Mucosa of gallbladder (tissue), 1 donor: ENCODE measurements at regions not wholly inside any gene's neighbourhood (a gene's known extent, or its start where the extent isn't known, plus 50 kb on each side); places are given as distances from the start of the nearest gene placed in this dataset.

ENCODE experiments used
- DNase-seq: peaks from one replicate; pipeline ENCODE4 v3.0.0-alpha.2; 2020; ENCODE audit warnings: low spot score
- donor health status: DM: no; HTN: no; CAD: no.

DNA sequence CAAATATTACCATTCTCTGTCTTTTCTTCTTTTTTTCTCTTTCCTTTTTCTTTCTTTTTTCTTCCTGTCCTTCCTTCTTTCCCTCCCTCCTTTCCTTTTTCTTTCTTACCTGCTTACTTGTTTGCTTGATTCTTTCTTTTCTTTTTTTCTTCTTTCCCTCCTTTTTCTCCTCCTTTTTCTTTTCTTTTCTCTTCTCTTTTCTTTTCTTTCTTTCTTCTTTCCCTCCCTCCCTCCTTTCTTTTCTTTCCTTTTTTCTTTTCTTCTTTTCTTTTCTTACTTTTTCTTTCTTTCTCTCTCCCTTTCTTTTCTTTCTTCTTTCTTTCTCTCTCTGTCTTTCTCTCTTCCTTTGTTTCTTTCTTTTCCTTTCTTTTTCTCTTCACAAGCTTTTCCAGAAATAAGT is 697.4 kb upstream of the ADGRL3 start:
- DNase-seq = no peak

DNA sequence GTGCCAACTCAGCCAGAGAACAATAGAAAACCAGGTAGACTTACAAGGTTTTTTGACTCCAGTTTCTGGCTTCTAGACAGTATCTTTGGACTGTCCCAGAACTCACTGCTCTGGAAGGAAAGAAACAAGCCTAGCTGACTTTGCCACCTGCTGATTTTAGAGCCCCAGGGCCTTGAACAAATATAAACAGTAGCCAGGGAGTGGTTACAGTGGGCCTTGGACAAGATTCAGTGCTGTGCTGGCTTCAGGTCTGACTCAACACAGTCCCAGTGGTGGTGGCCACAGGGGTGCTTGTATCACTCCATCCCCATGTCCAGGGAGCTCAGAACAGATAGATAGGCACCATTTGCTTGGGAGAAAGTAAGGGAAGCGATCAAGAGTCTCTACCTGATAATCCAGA is 694.1 kb upstream of the ADGRL3 start:
- DNase-seq = no peak

DNA sequence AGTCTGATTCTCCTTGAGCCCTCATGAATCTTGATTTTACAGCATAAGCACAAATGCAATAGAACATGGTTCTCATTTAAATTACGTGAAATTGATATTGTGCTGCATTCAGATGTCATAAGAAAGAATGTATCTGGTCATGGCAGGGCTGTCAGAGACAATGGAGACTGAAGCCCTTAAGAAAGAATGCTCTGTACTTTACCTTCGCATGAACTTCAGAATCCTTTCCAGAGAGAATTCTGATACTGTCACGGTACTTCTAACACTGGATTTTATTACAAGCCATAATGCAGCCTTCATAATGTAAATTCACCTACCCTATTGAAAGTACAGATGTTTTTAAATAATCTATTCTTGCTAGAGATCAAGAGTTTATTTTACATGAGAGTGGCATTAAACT is 677.9 kb upstream of the ADGRL3 start:
- no peak for DNase-seq

DNA sequence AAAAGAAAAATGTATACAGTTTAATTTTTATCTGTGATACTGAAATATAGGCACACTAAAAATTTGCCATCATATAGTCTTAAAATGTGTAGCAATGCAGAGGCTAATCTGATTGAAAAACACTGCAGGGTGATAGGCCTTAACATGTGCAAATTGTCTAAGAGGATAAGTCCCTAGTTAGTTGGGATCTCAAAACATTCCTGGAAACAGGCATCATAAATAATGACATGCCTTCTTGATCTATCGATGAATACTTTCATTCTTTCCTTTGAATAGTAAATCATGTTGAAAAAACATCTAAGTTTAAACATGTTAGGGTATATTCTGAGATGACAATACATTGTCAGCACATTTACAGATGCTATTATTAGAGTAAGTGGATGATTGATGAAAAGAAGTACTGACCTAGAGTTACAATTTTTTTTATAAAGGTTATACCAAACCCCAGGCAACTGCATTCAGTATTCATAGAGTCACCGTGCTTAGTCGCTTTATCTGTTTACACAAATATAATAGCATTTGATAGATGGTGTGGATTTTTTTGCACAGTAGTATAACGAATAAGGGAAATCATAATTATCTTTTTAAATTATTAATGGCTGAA is 668.2 kb upstream of the ADGRL3 start:
- DNase-seq = no peak

DNA sequence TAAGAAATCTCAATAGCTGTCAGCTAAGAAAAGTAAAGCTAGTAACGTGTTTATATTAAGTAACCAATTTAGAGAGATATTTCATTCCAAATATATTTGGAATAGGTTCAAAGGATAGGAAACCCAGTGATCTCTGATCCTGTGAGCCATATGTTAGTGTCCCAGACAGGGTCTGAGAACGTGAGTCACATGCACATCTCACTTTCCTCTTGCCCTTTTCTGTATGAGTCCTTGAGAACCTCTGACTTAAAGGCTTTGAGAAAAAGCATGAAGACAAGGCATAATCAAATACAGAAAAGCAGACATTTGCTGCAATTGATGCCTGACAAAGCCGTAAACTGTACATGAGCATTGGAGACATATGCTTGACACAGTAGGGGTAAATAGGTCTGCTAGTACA is 655.1 kb upstream of the ADGRL3 start:
- DNase-seq = no peak

GRCh38 chr4:60562334-60562733 is 637.8 kb upstream of the ADGRL3 start:
- DNase-seq = no peak

DNA sequence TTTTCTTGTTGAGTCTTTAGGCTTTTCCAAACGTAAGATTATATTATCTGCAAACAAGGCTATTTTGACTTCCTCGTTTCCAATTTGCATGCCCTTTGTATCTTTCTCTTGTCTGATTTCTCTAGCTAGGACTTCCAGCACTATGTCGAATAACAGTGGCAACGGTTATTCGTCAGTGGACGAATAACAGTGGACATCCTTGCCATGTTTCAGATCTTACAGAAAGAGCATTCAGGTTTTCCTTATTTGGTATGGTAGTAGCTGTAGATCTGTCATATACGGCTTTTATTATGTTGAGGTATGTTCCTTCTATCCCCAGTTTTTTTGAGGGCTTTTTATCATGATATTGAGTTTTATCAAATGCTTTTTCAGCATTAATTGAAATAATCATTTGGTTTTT is 634.6 kb upstream of the ADGRL3 start:
- DNase-seq = no peak

DNA sequence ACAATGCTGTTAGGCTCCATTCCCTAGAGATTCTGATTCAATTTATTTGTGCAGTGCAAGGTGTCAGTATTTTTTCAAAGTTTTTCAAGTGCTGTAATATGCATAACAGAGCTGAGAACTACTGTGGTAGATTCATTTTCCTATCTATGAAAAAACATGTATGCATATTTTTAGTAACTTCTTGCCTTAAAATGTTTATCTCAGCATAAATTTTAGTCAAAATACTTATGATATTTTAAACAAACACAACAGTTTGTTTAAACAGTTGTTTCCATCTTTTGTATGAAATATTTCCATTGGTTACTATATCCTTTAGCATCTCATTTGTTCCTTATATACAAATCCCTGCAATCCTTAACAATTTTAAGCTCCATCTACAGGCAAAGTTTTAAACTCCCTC is 624.8 kb upstream of the ADGRL3 start:
- DNase-seq = no peak

GRCh38 chr4:60579335-60579734 is 620.8 kb upstream of the ADGRL3 start:
- DNase-seq = no peak

DNA sequence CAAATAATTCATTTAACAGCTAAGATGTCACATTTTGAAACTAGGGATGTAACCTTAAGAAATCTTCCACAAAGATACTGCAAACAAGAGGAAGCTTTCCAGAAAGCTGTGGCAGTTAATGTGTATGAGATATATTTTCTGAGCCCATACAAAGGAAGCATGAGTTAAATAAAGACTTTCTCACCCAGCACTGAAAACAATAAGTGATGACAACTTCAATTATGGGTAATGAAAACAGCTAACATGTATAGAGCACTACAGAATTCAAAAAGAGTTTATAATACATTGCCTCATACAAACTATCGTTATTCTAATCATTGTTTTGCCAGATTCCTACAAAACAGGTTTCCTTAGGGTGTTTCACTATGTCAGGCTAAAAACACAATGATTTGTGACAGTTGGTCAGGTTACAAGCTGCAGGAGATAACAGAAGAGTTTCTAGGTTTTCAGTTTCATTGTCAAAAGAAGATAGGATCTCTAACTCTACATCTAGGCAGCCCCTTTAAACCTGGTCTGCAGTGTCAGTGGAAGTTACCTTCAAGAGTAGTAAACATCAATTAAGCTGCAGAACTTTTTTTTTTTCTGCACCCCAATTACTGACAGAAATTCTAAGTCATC is 618.1 kb upstream of the ADGRL3 start:
- no peak for DNase-seq

DNA sequence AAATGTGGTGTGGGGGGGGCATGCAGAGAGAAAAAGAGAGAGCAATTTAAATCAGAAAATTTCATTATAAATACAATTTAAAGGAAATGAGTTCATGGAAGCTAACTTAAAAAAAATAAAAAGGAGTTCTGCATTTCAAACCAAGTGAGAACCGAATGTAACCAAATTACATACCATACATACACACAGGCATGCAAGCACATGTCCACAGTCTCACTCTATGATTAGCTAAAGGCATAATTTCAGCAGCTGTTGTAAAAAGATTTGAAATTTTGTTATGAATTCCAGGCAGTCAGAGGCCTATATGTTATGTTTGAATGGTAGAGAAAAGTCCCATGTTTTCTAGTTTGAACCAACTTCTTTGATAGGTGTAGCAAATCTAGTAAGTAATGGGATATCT is 611.6 kb upstream of the ADGRL3 start:
- DNase-seq = no peak

GRCh38 chr4:60589425-60589824 is 610.7 kb upstream of the ADGRL3 start:
- no peak for DNase-seq

- DNase-seq = no peak
These were observed 610.0 kb upstream of the ADGRL3 start for GRCh38 chr4:60590116-60590515.

- no peak for DNase-seq
These were observed 594.3 kb upstream of the ADGRL3 start for GRCh38 chr4:60605646-60606354.

- DNase-seq = no peak
These were observed 588.2 kb upstream of the ADGRL3 start for GRCh38 chr4:60611762-60612496.

DNA sequence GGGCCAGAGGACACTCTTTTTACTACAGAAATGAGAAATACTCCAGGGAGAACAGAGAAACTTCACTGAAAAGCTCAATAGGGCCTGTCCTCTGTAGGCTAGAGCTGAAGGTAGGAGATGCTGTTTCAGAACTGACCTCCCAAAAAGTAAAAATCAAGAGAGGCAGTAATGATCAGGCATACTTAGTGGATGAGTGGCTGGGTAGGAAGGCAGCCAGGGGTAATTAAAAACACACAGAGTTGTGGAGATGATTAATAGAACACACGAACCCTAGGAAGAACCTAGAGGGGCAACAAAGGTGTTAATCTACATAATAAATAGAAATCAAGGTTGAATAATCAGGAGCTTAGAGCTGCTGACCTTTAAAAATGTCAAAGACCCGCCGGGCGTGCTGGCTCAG is 582.4 kb upstream of the ADGRL3 start:
- no peak for DNase-seq

GRCh38 chr4:60619531-60620305 is 580.4 kb upstream of the ADGRL3 start:
- no peak for DNase-seq

- no peak for DNase-seq
These were observed 562.1 kb upstream of the ADGRL3 start for GRCh38 chr4:60637976-60638375.

DNA sequence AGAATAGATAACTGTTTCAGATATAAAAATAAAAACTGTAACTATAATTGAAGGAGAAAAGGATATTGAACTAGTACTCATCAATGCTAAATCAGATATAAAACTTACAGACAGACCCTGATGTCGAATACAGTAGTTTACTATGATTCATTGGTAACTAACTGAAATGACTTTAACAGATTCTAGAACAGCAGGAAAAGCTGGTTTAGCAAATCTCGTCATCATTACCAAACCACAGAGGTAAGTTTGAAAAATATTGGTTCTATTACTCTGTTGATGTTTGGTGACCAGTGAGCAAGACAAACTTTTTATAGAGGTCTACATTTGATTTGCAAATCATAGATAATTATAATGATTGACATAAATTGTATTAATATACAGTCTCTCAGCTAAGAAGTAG is 551.4 kb upstream of the ADGRL3 start:
- no peak for DNase-seq

DNA sequence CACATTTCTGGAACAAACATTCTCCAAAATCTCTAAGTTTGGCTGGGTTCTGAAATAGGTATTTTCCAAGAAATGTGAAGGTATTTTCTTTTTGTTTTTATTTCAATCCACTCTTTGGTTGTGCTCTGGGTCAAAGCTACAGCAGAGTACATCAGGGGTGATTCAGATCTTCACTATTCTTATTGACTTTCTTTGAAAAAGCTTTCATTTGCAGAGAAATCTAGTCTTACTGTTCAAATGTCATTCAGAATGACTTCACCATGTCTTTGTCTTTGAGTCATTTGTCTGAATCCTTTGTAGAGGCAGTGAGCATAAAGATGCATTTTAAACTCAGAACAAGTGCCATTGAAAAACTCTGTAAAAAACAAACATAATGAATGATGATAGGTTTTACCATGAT is 547.2 kb upstream of the ADGRL3 start:
- DNase-seq = no peak

DNA sequence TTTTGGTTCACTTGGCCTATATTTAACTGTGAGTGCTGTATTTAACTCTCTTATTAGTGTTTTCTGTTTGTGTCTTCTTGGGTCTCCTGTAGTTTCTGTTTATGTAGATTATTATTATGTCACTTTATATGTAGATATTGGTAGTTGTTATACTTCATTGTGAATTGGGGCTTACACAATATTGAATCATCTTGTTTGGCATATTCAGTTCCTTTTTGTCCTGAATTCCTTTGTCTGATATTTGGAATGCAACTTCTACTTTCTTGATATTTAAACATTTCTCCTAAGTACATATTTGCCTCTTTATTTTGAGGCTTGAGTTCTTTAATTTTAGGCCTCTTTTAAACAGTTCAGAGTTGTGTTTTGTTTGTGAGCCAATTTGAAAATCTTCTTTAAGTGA is 544.8 kb upstream of the ADGRL3 start:
- no peak for DNase-seq

- DNase-seq = no peak
These were observed 544.0 kb upstream of the ADGRL3 start for GRCh38 chr4:60656171-60656570.
